KMS-11 (cell line): ENCODE measurements at regions not wholly inside any gene's neighbourhood (a gene's known extent, or its start where the extent isn't known, plus 50 kb on each side); places are given as distances from the start of the nearest gene placed in this dataset.
"Not testable (repeated sequence)": the region's sequence is repeated elsewhere in the genome, so short reads cannot be mapped to it uniquely, and the experiment has no call there.

Experiments
- H2AFZ ChIP-seq: fragments of 200-600 bp; sonication (generic); 2 replicates; pipeline ENCODE4 v1.6.1; 2016; ENCODE audit warnings: antibody characterized with exemption, mixed run types, low read depth
- H3K27ac ChIP-seq: fragments of 200-600 bp; sonication (generic); 2 replicates; pipeline ENCODE4 v1.6.1; 2016; ENCODE audit warnings: mild to moderate bottlenecking, mixed run types
- H3K27me3 ChIP-seq: fragments of 200-600 bp; sonication (generic); 2 replicates; pipeline ENCODE4 v1.6.1; 2017; ENCODE audit warnings: mild to moderate bottlenecking, low read depth, mixed run types, moderate library complexity; ENCODE audit not compliant: insufficient read depth
- H3K36me3 ChIP-seq: fragments of 200-600 bp; sonication (generic); 2 replicates; pipeline ENCODE4 v1.6.1; 2017; ENCODE audit warnings: mild to moderate bottlenecking, mixed run types; ENCODE audit not compliant: insufficient read depth
- H3K4me1 ChIP-seq: fragments of 200-600 bp; sonication (generic); 2 replicates; pipeline ENCODE4 v1.6.1; 2016; ENCODE audit warnings: mild to moderate bottlenecking, low read depth, mixed run types; ENCODE audit not compliant: poor library complexity, severe bottlenecking
- H3K4me2 ChIP-seq: fragments of 200-600 bp; sonication (generic); 2 replicates; pipeline ENCODE4 v1.7.0; 2016; ENCODE audit warnings: mild to moderate bottlenecking, mixed run types
- H3K4me3 ChIP-seq: fragments of 200-600 bp; sonication (generic); IDR thresholded peaks from 2 replicates; pipeline ENCODE4 v1.6.1; 2017; ENCODE audit warnings: low read depth, low read length, mixed read lengths; ENCODE audit not compliant: insufficient read depth
- H3K79me2 ChIP-seq: fragments of 200-600 bp; sonication (generic); 2 replicates; pipeline ENCODE4 v1.6.1; 2016; ENCODE audit warnings: low read depth, mixed run types; ENCODE audit not compliant: insufficient read depth
- H3K9ac ChIP-seq: fragments of 200-600 bp; sonication (generic); 2 replicates; pipeline ENCODE4 v1.6.1; 2016; ENCODE audit warnings: mild to moderate bottlenecking, mixed run types
- H4K20me1 ChIP-seq: fragments of 200-600 bp; sonication (generic); 2 replicates; pipeline ENCODE4 v1.6.1; 2016; ENCODE audit warnings: mild to moderate bottlenecking, mixed run types; ENCODE audit not compliant: insufficient read depth
- TF ChIP-seq, protein P1 (sequence below): fragments of 200-600 bp; sonication (generic); conservative IDR thresholded peaks from 2 replicates; pipeline ENCODE4 v1.6.1; 2017; ENCODE audit warnings: low read depth, mild to moderate bottlenecking, antibody characterized with exemption, low read length, moderate library complexity, mixed read lengths

DNA sequence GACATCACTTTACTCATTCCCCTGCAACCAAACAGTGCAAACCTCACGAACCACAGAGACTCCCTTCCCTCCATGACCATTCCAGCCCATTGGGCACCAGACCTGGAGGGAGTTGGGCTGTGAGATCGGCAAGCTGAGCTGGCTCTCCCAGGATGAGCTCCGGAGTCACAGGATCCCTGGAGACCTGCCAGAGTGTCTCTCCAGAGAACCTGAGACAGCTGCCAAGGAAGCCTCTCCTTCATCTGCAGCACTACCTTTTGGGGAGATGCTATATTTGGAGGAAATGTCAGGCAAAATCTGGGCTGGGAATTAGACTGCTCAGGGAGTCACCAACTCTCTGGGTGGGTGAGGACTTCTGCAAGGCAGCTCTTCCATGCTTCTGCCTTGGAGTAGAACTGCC lies 417.4 kb downstream of the TNS1 start:
- no peak overlapping the region for H2AFZ ChIP-seq
- H4K20me1 ChIP-seq: no peaks in the 10 kb centered on the region
- H3K27me3 ChIP-seq: no peaks in the 10 kb centered on the region
- no peak overlapping the region for H3K4me3 ChIP-seq
- H3K9ac ChIP-seq: no peak overlapping the region
- H3K4me1 ChIP-seq: no peaks in the 10 kb centered on the region
- TF ChIP-seq, protein P1, sequence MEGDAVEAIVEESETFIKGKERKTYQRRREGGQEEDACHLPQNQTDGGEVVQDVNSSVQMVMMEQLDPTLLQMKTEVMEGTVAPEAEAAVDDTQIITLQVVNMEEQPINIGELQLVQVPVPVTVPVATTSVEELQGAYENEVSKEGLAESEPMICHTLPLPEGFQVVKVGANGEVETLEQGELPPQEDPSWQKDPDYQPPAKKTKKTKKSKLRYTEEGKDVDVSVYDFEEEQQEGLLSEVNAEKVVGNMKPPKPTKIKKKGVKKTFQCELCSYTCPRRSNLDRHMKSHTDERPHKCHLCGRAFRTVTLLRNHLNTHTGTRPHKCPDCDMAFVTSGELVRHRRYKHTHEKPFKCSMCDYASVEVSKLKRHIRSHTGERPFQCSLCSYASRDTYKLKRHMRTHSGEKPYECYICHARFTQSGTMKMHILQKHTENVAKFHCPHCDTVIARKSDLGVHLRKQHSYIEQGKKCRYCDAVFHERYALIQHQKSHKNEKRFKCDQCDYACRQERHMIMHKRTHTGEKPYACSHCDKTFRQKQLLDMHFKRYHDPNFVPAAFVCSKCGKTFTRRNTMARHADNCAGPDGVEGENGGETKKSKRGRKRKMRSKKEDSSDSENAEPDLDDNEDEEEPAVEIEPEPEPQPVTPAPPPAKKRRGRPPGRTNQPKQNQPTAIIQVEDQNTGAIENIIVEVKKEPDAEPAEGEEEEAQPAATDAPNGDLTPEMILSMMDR: no peak
- no peaks in the 10 kb centered on the region for H3K36me3 ChIP-seq
- no peaks in the 10 kb centered on the region for H3K79me2 ChIP-seq
- no peak overlapping the region for H3K4me2 ChIP-seq
- no peak overlapping the region for H3K27ac ChIP-seq

DNA sequence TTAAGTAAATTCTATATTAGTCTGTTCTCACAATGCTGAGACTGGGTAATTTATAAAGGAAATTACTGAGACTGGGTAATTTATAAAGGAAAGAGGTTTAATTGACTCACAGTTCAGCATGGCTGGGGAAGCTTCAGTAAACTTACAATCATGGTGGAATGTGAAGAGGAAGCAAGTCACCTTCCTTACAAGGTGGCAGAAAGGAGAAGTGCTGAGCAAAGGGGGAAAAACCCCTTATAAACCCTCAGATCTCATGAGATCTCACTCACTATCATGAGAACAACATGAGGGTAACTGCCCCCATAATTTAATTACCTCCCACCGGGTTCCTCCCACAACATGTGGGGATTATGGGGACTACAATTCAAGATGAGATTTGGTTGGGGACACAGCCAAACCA lies 422.4 kb downstream of the TNS1 start:
- not testable (repeated sequence) for H2AFZ ChIP-seq

DNA sequence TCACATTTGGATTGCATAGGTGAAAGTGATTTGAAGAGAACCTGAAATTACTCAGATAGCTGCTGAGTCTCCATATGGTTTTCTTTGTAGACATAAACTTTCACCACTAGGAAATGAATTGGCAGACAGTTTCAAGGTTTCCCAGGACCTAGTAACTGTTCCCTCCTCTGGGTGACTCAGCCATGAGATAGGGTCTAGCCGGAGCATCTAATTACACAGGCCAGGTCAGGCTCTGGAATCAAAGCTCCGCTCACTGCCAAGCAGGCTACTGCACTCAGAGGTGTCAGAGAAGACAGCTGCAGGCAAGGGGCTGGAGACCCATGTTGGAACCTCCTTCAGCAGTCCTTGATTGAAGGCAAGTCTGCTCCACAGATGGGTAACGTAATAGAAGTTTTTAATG lies 429.2 kb downstream of the TNS1 start:
- TF ChIP-seq, protein P1: no peak
- H2AFZ ChIP-seq: no peak overlapping the region
- H3K4me3 ChIP-seq: no peak overlapping the region

More for the DNA sequence above, 422.4 kb downstream of the TNS1 start:
- H3K9ac ChIP-seq, H3K36me3 ChIP-seq, H3K79me2 ChIP-seq, H3K27ac ChIP-seq, H3K4me3 ChIP-seq, H3K27me3 ChIP-seq, H3K4me1 ChIP-seq, H4K20me1 ChIP-seq, H3K4me2 ChIP-seq: not testable (repeated sequence)

DNA sequence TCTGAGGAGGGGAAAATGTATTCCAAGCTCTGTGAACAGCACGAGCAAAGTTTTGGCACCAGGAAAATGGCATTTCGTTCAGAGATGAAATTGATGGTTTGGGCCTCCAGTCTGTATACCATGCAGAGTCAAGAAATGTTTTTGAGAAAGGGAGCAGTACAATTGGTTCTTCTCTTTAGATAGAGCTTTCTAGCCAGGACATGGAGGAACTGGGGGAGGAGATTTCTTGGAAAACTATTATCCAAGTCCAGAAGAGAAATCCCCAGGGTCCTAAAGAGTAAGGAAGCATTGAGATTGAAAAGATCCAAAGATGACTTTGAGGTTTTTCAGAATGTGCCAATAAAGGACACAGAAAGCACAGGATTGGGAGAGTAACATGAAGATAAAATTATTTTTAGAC lies 432.4 kb downstream of the TNS1 start:
- no peaks in the 10 kb centered on the region for H3K79me2 ChIP-seq
- H3K4me1 ChIP-seq: no peaks in the 10 kb centered on the region
- TF ChIP-seq, protein P1: no peak
- H4K20me1 ChIP-seq: no peaks in the 10 kb centered on the region
- no peak overlapping the region for H2AFZ ChIP-seq
- H3K36me3 ChIP-seq: no peaks in the 10 kb centered on the region
- no peak overlapping the region for H3K9ac ChIP-seq
- no peak overlapping the region for H3K4me3 ChIP-seq
- no peaks in the 10 kb centered on the region for H3K27me3 ChIP-seq
- H3K27ac ChIP-seq: no peak overlapping the region
- H3K4me2 ChIP-seq: no peak overlapping the region

More for the DNA sequence above, 429.2 kb downstream of the TNS1 start:
- Histone ChIP-seq H3K27me3 (no peaks in the 10 kb centered on the region), H3K4me1 (no peaks in the 10 kb centered on the region), H3K4me2 (no peak overlapping the region), H4K20me1 (no peaks in the 10 kb centered on the region), H3K36me3 (no peaks in the 10 kb centered on the region), H3K9ac (no peak overlapping the region), H3K79me2 (no peaks in the 10 kb centered on the region), H3K27ac (no peak overlapping the region)

DNA sequence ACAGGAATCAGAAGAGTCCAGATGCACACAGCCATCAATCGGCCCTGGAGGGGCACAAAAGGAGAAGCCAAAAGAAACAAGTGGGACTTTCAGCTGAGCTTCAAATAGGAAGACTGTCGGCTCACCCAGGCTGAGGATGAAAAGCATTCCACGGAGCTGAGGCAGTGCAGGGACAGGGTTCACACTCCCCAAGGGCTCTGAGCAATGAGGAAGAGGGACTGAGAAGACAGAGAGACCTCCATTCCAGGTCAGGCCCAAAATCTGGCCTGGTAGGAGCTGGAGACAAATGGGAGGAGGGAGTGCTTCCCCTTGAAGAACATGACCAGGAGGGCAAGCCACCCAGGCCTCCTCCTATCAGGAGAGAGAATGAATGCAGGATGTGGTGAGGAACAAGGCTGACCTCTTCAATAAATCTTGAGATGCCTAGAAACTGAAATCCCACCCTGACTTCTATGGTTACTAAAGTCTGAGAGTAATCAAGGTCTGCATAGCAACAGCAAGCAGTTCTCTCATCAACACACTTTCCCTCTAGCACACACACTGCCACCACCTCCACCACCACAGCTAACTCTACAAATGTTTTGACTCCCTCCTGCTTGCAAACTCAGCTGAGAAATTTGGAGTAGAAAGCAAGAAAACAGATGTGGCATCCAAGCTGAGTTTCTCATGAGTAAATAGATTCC lies 434.4 kb downstream of the TNS1 start:
- TF ChIP-seq, protein P1: no peak
- H3K4me2 ChIP-seq: no peak overlapping the region
- no peak overlapping the region for H2AFZ ChIP-seq
- no peaks in the 10 kb centered on the region for H3K36me3 ChIP-seq
- H3K27ac ChIP-seq: no peak overlapping the region
- no peaks in the 10 kb centered on the region for H3K27me3 ChIP-seq
- H3K4me3 ChIP-seq: no peak overlapping the region
- no peaks in the 10 kb centered on the region for H4K20me1 ChIP-seq
- H3K9ac ChIP-seq: no peak overlapping the region
- no peaks in the 10 kb centered on the region for H3K4me1 ChIP-seq
- H3K79me2 ChIP-seq: no peaks in the 10 kb centered on the region
